Gastrocnemius medialis (tissue), 4 donors: ENCODE measurements at regions not wholly inside any gene's neighbourhood (a gene's known extent, or its start where the extent isn't known, plus 50 kb on each side); places are given as distances from the start of the nearest gene placed in this dataset.

ENCODE experiments used
- ATAC-seq, 2 donors: fragments of 150-250 bp; one replicate each; pipeline ENCODE4 v1.9.1; 2016
- DNase-seq, 2 donors: peaks; one replicate each; pipeline ENCODE4 v3.0.0-alpha.2; 2019
- H3K27ac ChIP-seq, 4 donors: fragments of 200-600 bp; sonication (generic); 1 replicate in 1 of 4; 2 replicates in 3 of 4; pipeline ENCODE4 v1.5.1; 2016 to 2018; ENCODE audit warnings: mild to moderate bottlenecking in 2 of 4, moderate library complexity in 1 of 4
- H3K27me3 ChIP-seq, 3 donors: fragments of 200-600 bp; sonication (generic) in 2 of 3; 1 replicate in 1 of 3; 2 replicates in 2 of 3; pipeline versions ENCODE4 v1.5.1 to v1.6.0; 2016 to 2019; ENCODE audit warnings: mild to moderate bottlenecking in 1 of 3, moderate library complexity in 1 of 3
- H3K36me3 ChIP-seq, 2 donors: fragments of 200-600 bp; sonication (generic) in 1 of 2; one replicate each; pipeline ENCODE4 v1.5.1; 2017 to 2018
- H3K4me1 ChIP-seq, 2 donors: fragments of 200-600 bp; sonication (generic) in 1 of 2; one replicate each; pipeline ENCODE4 v1.5.1; 2016 to 2017; ENCODE audit warnings: mild to moderate bottlenecking in 2 of 2
- H3K4me3 ChIP-seq, 4 donors: fragments of 200-600 bp; sonication (generic) in 3 of 4; 1 replicate in 1 of 4; 2 replicates in 3 of 4; pipeline ENCODE4 v1.5.1; 2016 to 2019; ENCODE audit warnings: mild to moderate bottlenecking in 2 of 4
- H3K9me3 ChIP-seq, 3 donors: fragments of 200-600 bp; sonication (generic) in 2 of 3; 1 replicate in 1 of 3; 2 replicates in 2 of 3; pipeline ENCODE4 v1.5.1; 2016 to 2019
- POLR2A ChIP-seq, 2 donors: fragments of 450-650 bp; IDR thresholded peaks; one replicate each; pipeline ENCODE4 v1.6.1; 2017; ENCODE audit warnings: antibody characterized with exemption in 2 of 2, mild to moderate bottlenecking in 2 of 2, moderate library complexity in 2 of 2
- in situ Hi-C, 4 donors: fragments of 200-750 bp; cut with MboI; loops; one replicate each; pipeline versions ENCODE4 v1.15.0 to v1.8.0; 2017; ENCODE audit warnings: low sequenced_read_pairs in 4 of 4
- intact Hi-C: fragments of 100-400 bp; cut with DNase I; formaldehyde crosslinking; loops from one replicate; pipeline ENCODE4 v1.15.1; 2023; ENCODE audit warnings: low total_unique reads
- TF ChIP-seq, protein P1 (sequence below), 5 experiments: fragments of 450-650 bp in 3 of 5; fragments of 200-600 bp in 2 of 5; sonication (generic) in 2 of 5; IDR thresholded peaks in 4 of 5; conservative IDR thresholded peaks in 1 of 5; 1 replicate in 4 of 5; 2 replicates in 1 of 5; pipeline ENCODE4 v1.5.1; 2016 to 2019; ENCODE audit warnings: antibody characterized with exemption in 5 of 5, mild to moderate bottlenecking in 3 of 5, moderate library complexity in 3 of 5

DNA sequence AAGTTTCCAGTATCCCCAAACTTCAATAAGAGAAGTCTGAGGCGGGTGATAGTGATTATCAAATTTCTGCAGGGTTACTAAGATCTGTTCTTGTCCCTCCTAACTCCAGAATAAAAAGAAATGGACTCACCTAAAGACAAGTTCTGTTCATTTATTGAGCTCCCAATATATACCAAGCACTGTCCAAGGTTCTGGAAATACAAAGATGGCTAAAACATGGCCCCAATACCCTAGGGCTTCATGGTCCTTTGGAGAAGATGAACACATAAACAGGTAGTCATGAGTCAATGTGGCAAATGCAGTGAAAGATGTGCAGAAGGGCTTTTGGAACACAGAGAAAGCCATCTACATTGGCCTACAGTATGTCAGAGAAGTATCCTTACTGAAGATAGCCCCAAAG, 231.2 kb downstream of the PPP1R2C start:
- no peaks in the 10 kb centered on the region for H3K27me3 ChIP-seq
- ATAC-seq: no peak
- H3K4me1 ChIP-seq: no peaks in the 10 kb centered on the region
- no peak for DNase-seq
- TF ChIP-seq POLR2A (IDR thresholded peaks at IDR 0.05): no peak
- TF ChIP-seq, protein P1, sequence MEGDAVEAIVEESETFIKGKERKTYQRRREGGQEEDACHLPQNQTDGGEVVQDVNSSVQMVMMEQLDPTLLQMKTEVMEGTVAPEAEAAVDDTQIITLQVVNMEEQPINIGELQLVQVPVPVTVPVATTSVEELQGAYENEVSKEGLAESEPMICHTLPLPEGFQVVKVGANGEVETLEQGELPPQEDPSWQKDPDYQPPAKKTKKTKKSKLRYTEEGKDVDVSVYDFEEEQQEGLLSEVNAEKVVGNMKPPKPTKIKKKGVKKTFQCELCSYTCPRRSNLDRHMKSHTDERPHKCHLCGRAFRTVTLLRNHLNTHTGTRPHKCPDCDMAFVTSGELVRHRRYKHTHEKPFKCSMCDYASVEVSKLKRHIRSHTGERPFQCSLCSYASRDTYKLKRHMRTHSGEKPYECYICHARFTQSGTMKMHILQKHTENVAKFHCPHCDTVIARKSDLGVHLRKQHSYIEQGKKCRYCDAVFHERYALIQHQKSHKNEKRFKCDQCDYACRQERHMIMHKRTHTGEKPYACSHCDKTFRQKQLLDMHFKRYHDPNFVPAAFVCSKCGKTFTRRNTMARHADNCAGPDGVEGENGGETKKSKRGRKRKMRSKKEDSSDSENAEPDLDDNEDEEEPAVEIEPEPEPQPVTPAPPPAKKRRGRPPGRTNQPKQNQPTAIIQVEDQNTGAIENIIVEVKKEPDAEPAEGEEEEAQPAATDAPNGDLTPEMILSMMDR (IDR thresholded peaks at IDR 0.05 in 4 of 5, conservative IDR thresholded peaks at IDR 0.05 in 1 of 5): no peak
- no peak overlapping the region for H3K4me3 ChIP-seq
- no peak overlapping the region for H3K27ac ChIP-seq
- intact Hi-C loops: no loop called here
- in situ Hi-C loops: no loop called here
- H3K36me3 ChIP-seq: no peaks in the 10 kb centered on the region
- no peaks in the 10 kb centered on the region for H3K9me3 ChIP-seq

DNA sequence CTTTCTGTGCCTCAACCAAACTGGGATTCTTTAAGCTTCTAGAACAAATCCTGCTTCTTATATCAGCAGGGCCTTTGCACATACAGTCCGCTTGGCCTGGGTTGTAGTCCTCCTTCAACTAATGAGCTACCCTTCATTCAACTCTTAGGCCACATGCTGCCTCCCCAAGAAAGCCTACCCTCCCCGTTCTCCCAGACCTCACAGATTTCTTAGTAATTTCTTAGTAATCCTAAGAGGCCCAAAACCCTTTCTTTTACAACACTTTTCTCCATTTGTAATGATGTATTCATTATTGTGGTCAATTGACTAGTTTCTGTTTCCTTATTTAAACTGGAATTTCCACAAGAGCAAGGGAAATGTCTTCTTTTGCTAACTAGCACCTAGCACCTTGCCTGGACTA, 233.1 kb downstream of the PPP1R2C start:
- no peaks in the 10 kb centered on the region for H3K9me3 ChIP-seq
- DNase-seq (no peak), ATAC-seq (no peak)

DNA sequence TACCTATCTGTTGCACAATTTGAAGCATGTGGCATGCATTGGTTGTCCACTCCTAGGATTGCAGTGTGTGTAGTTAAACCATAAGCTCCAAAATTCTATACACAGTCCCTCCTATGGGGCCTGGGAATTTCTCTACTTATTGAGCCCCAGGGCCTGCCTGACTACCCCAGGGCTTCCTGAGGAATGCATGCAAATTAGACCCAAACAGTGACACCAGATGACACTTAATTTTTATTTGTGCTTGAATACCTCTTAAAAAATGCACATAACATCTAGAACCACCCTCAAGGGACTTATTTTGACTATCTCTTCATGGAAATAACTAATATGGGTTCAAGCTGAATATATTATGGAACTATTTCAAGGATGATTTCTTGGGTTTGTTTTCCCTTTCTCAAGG, 236.4 kb downstream of the PPP1R2C start:
- Histone ChIP-seq H3K4me3 (no peak overlapping the region), H3K4me1 (no peaks in the 10 kb centered on the region), H3K27ac (no peak overlapping the region), H3K36me3 (no peaks in the 10 kb centered on the region), H3K27me3 (no peaks in the 10 kb centered on the region), H3K9me3 (no peaks in the 10 kb centered on the region)
- intact Hi-C loops: no loop called here
- ATAC-seq: no peak
- no peak for DNase-seq
- in situ Hi-C loops: no loop called here
- TF ChIP-seq, protein P1 (IDR thresholded peaks at IDR 0.05 in 4 of 5, conservative IDR thresholded peaks at IDR 0.05 in 1 of 5): no peak

More for the DNA sequence above, 233.1 kb downstream of the PPP1R2C start:
- Histone ChIP-seq H3K27ac (no peak overlapping the region), H3K4me1 (no peaks in the 10 kb centered on the region), H3K36me3 (no peaks in the 10 kb centered on the region), H3K4me3 (no peak overlapping the region), H3K27me3 (no peaks in the 10 kb centered on the region)
- in situ Hi-C loops: no loop called here
- intact Hi-C loops: no loop called here
- TF ChIP-seq, protein P1 (IDR thresholded peaks at IDR 0.05 in 4 of 5, conservative IDR thresholded peaks at IDR 0.05 in 1 of 5): no peak
- no peak for TF ChIP-seq POLR2A (IDR thresholded peaks at IDR 0.05)

DNA sequence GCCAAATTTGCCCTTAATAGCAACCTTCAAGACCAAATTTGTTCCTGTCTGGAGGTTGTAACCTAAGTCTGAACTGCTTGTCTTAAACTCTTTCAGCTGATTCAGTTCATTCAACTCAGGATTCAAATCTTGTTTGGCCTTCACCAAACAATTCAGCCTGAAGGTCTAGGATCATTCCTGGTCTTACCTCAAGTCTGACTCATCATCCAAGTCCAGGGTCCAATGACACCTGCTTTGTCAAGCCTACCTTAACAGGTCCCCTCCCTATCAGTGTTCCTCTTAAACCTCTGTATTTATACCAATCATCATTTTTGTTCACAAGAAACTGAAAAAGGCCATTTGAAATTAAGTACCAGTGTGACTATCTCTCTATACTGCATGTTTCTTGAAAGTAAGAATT, 237.8 kb downstream of the PPP1R2C start:
- ATAC-seq (no peak), DNase-seq (no peak)
- Histone ChIP-seq H3K4me3 (no peak overlapping the region), H3K36me3 (no peaks in the 10 kb centered on the region), H3K9me3 (no peaks in the 10 kb centered on the region), H3K27ac (no peak overlapping the region), H3K4me1 (no peaks in the 10 kb centered on the region), H3K27me3 (no peaks in the 10 kb centered on the region)
- intact Hi-C loops: no loop called here
- in situ Hi-C loops: no loop called here
- no peak for TF ChIP-seq POLR2A (IDR thresholded peaks at IDR 0.05)
- TF ChIP-seq, protein P1 (IDR thresholded peaks at IDR 0.05 in 4 of 5, conservative IDR thresholded peaks at IDR 0.05 in 1 of 5): no peak

DNA sequence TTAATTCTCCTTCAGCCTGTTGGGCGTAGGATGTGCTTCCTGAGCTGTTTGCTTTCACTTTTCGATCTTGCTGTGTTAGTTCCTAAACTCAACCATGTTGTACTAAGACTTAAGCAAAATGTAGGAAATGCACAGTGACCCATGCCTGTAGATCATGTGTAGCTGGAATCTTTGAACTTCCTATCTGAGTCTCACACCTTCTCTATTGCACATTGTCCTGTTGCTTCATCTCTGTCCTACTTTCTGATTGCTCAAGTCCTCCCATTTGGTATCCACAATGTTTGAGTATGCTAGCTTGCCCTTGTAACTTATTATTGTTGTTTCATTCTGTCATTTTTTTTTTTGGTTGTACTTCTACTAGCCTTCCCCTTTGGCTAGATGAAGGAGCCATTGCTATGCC, 239.6 kb downstream of the PPP1R2C start:
- in situ Hi-C loops (no loop called here), intact Hi-C loops (no loop called here)
- ATAC-seq: no peak

More for the DNA sequence above, 239.6 kb downstream of the PPP1R2C start:
- Histone ChIP-seq H3K9me3 (no peaks in the 10 kb centered on the region), H3K4me1 (no peaks in the 10 kb centered on the region), H3K27me3 (no peaks in the 10 kb centered on the region), H3K4me3 (no peak overlapping the region), H3K27ac (no peak overlapping the region), H3K36me3 (no peaks in the 10 kb centered on the region)
- no peak for DNase-seq
- no peak for TF ChIP-seq POLR2A (IDR thresholded peaks at IDR 0.05)
- TF ChIP-seq, protein P1 (IDR thresholded peaks at IDR 0.05 in 4 of 5, conservative IDR thresholded peaks at IDR 0.05 in 1 of 5): no peak
